Endothelial cell of umbilical vein (primary cell): ENCODE measurements at regions not wholly inside any gene's neighbourhood (a gene's known extent, or its start where the extent isn't known, plus 50 kb on each side); places are given as distances from the start of the nearest gene placed in this dataset.

Experiments
- CTCF ChIP-seq, 2 donors: IDR thresholded peaks; 1 replicate in 1 of 2; 2 replicates in 1 of 2; pipeline ENCODE4 v1.5.1; 2011; ENCODE audit warnings: low read length in 2 of 2, mild to moderate bottlenecking in 2 of 2, moderate library complexity in 2 of 2, control low read depth in 1 of 2, inconsistent platforms in 1 of 2, low read depth in 1 of 2; ENCODE audit not compliant: insufficient read depth in 1 of 2; ENCODE audit errors: extremely low read depth in 1 of 2
- EZH2 ChIP-seq: IDR thresholded peaks from 2 replicates; pipeline ENCODE4 v1.6.1; 2012; ENCODE audit warnings: borderline replicate concordance, low read depth, mild to moderate bottlenecking, moderate library complexity, low read length, inconsistent platforms; ENCODE audit not compliant: severe bottlenecking
- MAX ChIP-seq: IDR thresholded peaks from 2 replicates; pipeline ENCODE4 v1.6.1; 2011; ENCODE audit not compliant: insufficient read depth, insufficient read length
- POLR2A ChIP-seq: IDR thresholded peaks from 2 replicates; pipeline ENCODE4 v1.6.1; 2012; ENCODE audit warnings: low read depth, mild to moderate bottlenecking, control low read depth, low read length
- POLR2AphosphoS5 ChIP-seq: IDR thresholded peaks from 2 replicates; pipeline ENCODE4 v1.6.1; 2012; ENCODE audit warnings: low read depth, mild to moderate bottlenecking, control low read depth, low read length, moderate library complexity; ENCODE audit not compliant: insufficient read depth

GRCh38 chr3:110491413-110491812, 580.2 kb upstream of the NECTIN3 start:
- TF ChIP-seq EZH2 (no peak), POLR2A (no peak), CTCF (IDR thresholded peaks at IDR 0.05; ENCODE audit: extremely low read depth in 1 of 2, insufficient read depth in 1 of 2, low read depth in 1 of 2, low read length in 2 of 2) (no peak), POLR2AphosphoS5 (no peak), MAX (no peak)
